ENCODE measurements at regions not wholly inside any gene's neighbourhood (a gene's known extent, or its start where the extent isn't known, plus 50 kb on each side); places are given as distances from the start of the nearest gene placed in this dataset.
A peak's percentile ranks its signal among the peaks of the same experiment; 100 is the strongest.

DNA sequence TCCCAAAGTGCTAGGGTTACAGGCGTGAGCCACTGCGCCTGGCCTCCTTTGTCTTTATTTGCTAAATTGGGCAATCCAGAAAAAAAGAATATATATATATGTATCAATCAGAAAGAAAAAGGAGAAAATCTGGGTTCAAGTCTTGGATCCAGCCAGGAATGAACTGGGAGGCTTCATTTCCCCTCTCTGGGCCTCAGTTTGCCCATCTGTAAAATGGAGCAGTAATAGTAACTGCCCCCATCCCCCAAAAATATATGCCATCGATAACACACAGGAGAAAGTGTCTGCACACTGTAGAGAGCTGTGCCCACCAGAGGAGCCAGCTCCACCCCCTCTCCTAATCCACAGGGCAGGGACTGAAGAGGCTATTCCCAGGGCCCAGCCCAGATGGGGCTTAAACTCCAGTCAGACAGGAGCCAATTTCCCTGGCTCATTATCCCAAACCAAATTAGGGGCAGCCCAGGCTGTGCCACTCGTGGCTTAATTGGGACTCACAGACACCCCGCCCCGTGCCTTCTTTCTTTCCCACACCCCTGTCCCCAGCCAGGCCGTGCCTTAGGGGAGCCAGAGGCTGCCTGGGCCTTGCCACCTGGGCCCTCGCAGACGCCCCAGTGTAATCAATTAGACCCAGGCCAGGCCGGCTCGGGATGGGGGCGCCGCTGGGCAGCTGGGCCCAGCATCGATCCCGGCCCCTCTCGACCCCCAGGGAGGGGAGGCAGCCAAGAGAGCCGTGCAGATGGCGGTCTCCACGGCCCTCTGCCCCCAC is 171.5 kb downstream of the MN1 start:
- TF ChIP-seq, protein P1, sequence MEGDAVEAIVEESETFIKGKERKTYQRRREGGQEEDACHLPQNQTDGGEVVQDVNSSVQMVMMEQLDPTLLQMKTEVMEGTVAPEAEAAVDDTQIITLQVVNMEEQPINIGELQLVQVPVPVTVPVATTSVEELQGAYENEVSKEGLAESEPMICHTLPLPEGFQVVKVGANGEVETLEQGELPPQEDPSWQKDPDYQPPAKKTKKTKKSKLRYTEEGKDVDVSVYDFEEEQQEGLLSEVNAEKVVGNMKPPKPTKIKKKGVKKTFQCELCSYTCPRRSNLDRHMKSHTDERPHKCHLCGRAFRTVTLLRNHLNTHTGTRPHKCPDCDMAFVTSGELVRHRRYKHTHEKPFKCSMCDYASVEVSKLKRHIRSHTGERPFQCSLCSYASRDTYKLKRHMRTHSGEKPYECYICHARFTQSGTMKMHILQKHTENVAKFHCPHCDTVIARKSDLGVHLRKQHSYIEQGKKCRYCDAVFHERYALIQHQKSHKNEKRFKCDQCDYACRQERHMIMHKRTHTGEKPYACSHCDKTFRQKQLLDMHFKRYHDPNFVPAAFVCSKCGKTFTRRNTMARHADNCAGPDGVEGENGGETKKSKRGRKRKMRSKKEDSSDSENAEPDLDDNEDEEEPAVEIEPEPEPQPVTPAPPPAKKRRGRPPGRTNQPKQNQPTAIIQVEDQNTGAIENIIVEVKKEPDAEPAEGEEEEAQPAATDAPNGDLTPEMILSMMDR (IDR thresholded peaks at IDR 0.05) = no peak
- intact Hi-C loops (cut with DNase I, micrococcal nuclease) = no loop called here
- ATAC-seq (no peak), DNase-seq (no peak)
- no peaks in the 10 kb centered on the region for H3K9me3 ChIP-seq
- H3K4me3 ChIP-seq = no peak overlapping the region
- H3K36me3 ChIP-seq (ENCODE audit: low read depth) = no peaks in the 10 kb centered on the region
- no peaks in the 10 kb centered on the region for H3K4me1 ChIP-seq (ENCODE audit: low read depth)

DNA sequence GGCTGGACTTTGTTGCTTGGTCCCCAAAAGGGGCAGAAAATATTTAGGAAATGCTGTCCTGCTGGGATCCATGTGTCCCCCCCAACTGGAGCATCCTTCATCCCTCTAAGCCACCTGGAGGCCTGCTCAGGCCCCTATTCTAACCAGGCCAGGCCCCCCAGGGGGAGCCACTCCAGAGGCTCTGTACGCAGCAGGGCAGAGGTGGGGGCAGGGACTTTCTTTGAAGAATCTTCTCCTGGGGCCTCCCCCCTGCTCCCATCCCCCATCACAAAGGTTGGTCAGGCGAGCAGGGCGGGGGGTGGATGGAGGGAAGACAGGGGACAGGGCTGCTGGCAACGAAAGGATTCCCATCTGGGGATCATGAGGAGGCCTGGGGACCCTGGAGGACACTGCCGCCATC is 170.8 kb downstream of the MN1 start:
- ATAC-seq = no peak
- intact Hi-C loops (cut with DNase I, micrococcal nuclease) = no loop called here

DNA sequence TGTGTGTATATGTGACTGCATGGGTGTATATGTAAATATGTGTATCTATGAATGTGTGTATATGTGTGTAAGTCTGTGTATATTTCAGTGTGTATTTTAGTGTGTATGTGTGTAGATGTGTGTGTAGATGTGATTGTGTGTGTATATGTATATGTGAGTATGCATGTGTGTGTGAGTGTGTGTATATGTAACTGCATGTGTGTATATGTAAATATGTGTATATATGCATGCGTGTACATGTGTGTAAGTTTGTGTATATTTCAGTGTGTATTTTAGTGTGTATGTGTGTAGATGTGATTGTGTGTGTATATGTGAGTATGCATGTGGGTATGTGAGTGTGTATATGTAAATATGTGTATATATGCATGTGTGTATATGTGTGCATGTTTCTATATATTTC is 169.9 kb downstream of the MN1 start:
- Histone ChIP-seq H3K36me3 (ENCODE audit: low read depth) (no peaks in the 10 kb centered on the region), H3K4me1 (ENCODE audit: low read depth) (no peaks in the 10 kb centered on the region), H3K9me3 (no peaks in the 10 kb centered on the region), H3K4me3 (no peak overlapping the region)
- DNase-seq (no peak), ATAC-seq (no peak)
- TF ChIP-seq, protein P1 (IDR thresholded peaks at IDR 0.05) = no peak
- intact Hi-C loops (cut with DNase I, micrococcal nuclease) = no loop called here

More for the DNA sequence above, 170.8 kb downstream of the MN1 start:
- no peak for DNase-seq
- Histone ChIP-seq H3K36me3 (ENCODE audit: low read depth) (no peaks in the 10 kb centered on the region), H3K4me3 (no peak overlapping the region), H3K4me1 (ENCODE audit: low read depth) (no peaks in the 10 kb centered on the region), H3K9me3 (no peaks in the 10 kb centered on the region)
- TF ChIP-seq, protein P1 (IDR thresholded peaks at IDR 0.05) = no peak

DNA sequence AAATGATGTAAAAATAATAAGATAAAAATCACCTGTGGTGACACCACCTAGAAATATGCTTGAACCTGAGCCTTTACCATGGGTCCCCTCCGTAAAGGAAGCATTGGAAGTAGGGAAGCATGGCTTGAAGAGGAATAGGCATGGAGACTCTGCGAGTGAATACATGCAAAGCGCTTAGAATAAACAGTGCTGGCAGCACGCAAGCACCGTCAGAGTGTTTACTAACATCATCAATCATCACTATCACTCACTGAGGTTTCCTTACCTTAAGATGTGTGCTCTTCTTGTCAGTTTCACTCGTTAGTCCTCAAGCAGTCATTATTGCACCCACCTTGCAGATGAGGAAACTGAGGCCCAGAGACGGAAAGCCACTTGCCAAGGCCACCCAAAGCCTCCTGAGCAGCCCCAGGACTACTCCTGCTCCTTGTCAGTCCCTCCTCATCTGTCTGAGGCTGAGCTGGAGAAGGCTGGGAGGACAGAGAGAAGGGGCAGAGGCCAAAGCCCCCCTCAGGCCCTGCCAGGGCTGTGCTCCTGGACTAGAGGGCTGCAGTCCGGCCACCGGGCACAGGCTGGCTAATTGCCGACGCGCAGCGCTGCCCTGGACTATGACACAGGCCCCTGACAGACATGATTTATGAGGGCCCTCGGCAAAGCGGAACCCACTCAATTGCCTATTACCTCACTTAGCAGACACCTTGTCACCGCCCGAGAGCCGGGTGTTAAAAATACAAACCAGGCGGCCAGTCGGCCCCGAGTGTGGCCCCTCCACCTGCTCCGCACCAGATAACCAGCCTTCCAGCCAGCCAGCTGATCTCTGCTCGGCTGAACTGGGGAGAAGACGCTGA is 168.9 kb downstream of the MN1 start:
- TF ChIP-seq, protein P1 (IDR thresholded peaks at IDR 0.05) = no peak
- Histone ChIP-seq H3K9me3 (no peaks in the 10 kb centered on the region), H3K4me1 (ENCODE audit: low read depth) (no peaks in the 10 kb centered on the region), H3K4me3 (no peak overlapping the region), H3K36me3 (ENCODE audit: low read depth) (no peaks in the 10 kb centered on the region)
- no peak for DNase-seq
- peak; percentile 34 for ATAC-seq
- intact Hi-C loops (cut with DNase I, micrococcal nuclease) = no loop called here

DNA sequence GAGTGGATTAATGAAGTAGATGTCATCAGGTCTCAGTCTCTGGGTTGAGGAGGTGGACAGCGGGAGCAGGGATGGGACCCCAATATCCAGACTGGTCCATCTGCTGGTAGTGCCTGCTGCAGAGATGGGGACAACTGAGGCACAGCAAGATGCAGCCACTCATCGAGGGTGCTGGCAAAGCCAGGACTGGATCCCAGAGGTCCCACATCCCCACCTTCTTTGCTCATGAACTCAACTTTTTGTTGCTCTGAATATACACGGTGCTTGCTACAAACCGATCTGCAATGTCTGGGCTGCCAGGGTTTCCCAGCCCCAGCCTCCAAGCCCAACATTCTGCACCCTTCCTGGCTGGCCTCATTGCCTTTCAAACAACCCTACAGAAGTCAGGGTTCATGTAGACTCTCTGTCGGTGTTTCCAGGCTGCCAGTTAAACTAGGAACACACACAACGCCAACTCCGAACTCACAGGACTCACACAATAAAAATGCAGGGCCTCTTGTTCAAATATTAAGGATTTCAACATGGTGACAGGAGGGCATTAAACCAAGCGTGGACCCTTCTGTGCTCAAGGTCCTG is 168.2 kb downstream of the MN1 start:
- DNase-seq = no peak

More for the DNA sequence above, 168.2 kb downstream of the MN1 start:
- TF ChIP-seq, protein P1 (IDR thresholded peaks at IDR 0.05) = no peak
- no peak overlapping the region for H3K4me3 ChIP-seq
- H3K9me3 ChIP-seq = no peaks in the 10 kb centered on the region
- intact Hi-C loops (cut with DNase I, micrococcal nuclease) = no loop called here
- no peak for ATAC-seq
- H3K4me1 ChIP-seq (ENCODE audit: low read depth) = no peaks in the 10 kb centered on the region
- no peaks in the 10 kb centered on the region for H3K36me3 ChIP-seq (ENCODE audit: low read depth)
